CD4-positive, alpha-beta T cell (primary cell): ENCODE measurements at regions not wholly inside any gene's neighbourhood (a gene's known extent, or its start where the extent isn't known, plus 50 kb on each side); places are given as distances from the start of the nearest gene placed in this dataset.

Experiments
- ATAC-seq: fragments of 200-7000 bp; cut with Tn5 transposase; one replicate; pipeline ENCODE4 v1.10.0; 2022; ENCODE audit warnings: mild to moderate bottlenecking; ENCODE audit not compliant: poor library complexity
- CTCF ChIA-PET: fragments of 350-600 bp; sonication (Branson Sonifier 250); formaldehyde crosslinking; loops from one replicate; lab custom pipeline; 2021; ENCODE audit warnings: antibody characterized with exemption, inconsistent platforms; lab: Charles Lee
- POLR2A ChIA-PET: fragments of 350-600 bp; sonication (Branson Sonifier 250); formaldehyde crosslinking; loops from one replicate; lab custom pipeline; 2021; ENCODE audit warnings: antibody characterized with exemption, inconsistent platforms; lab: Charles Lee
- DNase-seq, 14 experiments: peaks; one replicate each; pipeline ENCODE4 v3.0.0-alpha.2; 2013 to 2020; ENCODE audit warnings: mixed read lengths in 2 of 14
- H3K27ac ChIP-seq, 2 donors: one replicate each; pipeline versions ENCODE4 v1.5.1 to v1.7.0; 2013; ENCODE audit warnings: low read length in 2 of 2, low read depth in 1 of 2, mild to moderate bottlenecking in 1 of 2
- H3K27me3 ChIP-seq, 2 experiments: 1 replicate in 1 of 2; 2 replicates in 1 of 2; pipeline versions ENCODE4 v1.6.1 to v1.7.0; 2013; ENCODE audit warnings: low read length in 2 of 2, control low read depth in 1 of 2, mild to moderate bottlenecking in 1 of 2, moderate library complexity in 1 of 2; ENCODE audit not compliant: insufficient read depth in 2 of 2, control insufficient read depth in 1 of 2
- H3K36me3 ChIP-seq: one replicate; pipeline ENCODE4 v1.6.1; 2013; ENCODE audit warnings: low read length, control low read depth; ENCODE audit not compliant: insufficient read depth
- H3K4me1 ChIP-seq: one replicate; pipeline ENCODE4 v1.6.1; 2013; ENCODE audit warnings: low read length, control low read depth; ENCODE audit not compliant: insufficient read depth
- H3K4me3 ChIP-seq: one replicate; pipeline ENCODE4 v1.5.1; 2013; ENCODE audit warnings: mild to moderate bottlenecking, low read length, moderate library complexity
- H3K9me3 ChIP-seq, 2 experiments: 1 replicate in 1 of 2; 2 replicates in 1 of 2; pipeline versions ENCODE4 v1.6.1 to v1.7.0; 2013; ENCODE audit warnings: low read length in 2 of 2, mild to moderate bottlenecking in 2 of 2, control low read depth in 1 of 2, moderate library complexity in 1 of 2; ENCODE audit not compliant: control insufficient read depth in 1 of 2, insufficient read depth in 1 of 2
- H3K27ac Mint-ChIP-seq: one replicate; pipeline ENCODE4 v1.8.0; 2020; ENCODE audit warnings: mixed read lengths
- H3K27me3 Mint-ChIP-seq: one replicate; pipeline ENCODE4 v1.8.0; 2021; ENCODE audit warnings: mixed read lengths
- H3K36me3 Mint-ChIP-seq: one replicate; pipeline ENCODE4 v1.8.0; 2021; ENCODE audit warnings: low read depth, mixed read lengths
- H3K4me1 Mint-ChIP-seq: one replicate; pipeline ENCODE4 v1.8.0; 2021; ENCODE audit warnings: low read depth, mixed read lengths
- H3K4me3 Mint-ChIP-seq: one replicate; pipeline ENCODE4 v1.8.0; 2020; ENCODE audit warnings: mild to moderate bottlenecking, mixed read lengths
- H3K9me3 Mint-ChIP-seq: one replicate; pipeline ENCODE4 v1.8.0; 2020; ENCODE audit warnings: mixed read lengths
- CTCF ChIP-seq: fragments of 200-600 bp; IDR thresholded peaks from one replicate; pipeline ENCODE4 v1.8.0; 2022; ENCODE audit warnings: antibody characterized with exemption, mild to moderate bottlenecking
- intact Hi-C, 2 experiments: fragments of 100-400 bp; cut with DNase I in 1 of 2; cut with micrococcal nuclease in 1 of 2; formaldehyde crosslinking; loops; one replicate each; pipeline versions ENCODE4 v1.15.1 to v1.9.0; 2023 to 2025; cut with DNase I, micrococcal nuclease

GRCh38 chr16:25494292-25494691 lies 197.5 kb upstream of the HS3ST4 start:
- H3K27me3 ChIP-seq, result peaks cover 2 to 11% of the 10 kb centered on the region in 2 experiments
- no peak for TF ChIP-seq CTCF
- ChIA-PET POLR2A (no interaction called here), CTCF (no interaction called here)
- Mint-ChIP-seq H3K4me3 (no peak overlapping the region), H3K27me3 (peaks cover 38% of the 10 kb centered on the region), H3K4me1 (no peaks in the 10 kb centered on the region), H3K27ac (no peak overlapping the region), H3K36me3 (no peaks in the 10 kb centered on the region), H3K9me3 (no peaks in the 10 kb centered on the region)
- H3K4me3 ChIP-seq, result no peak overlapping the region
- H3K36me3 ChIP-seq, result no peaks in the 10 kb centered on the region
- no peaks in the 10 kb centered on the region for H3K4me1 ChIP-seq
- ATAC-seq (no peak), DNase-seq (no peak)
- peaks cover 0 to under 1% of the 10 kb centered on the region in 2 experiments for H3K9me3 ChIP-seq
- H3K27ac ChIP-seq, result no peak overlapping the region
- intact Hi-C loops, result no loop called here

- Mint-ChIP-seq H3K4me3 (no peak overlapping the region), H3K36me3 (no peaks in the 10 kb centered on the region), H3K4me1 (no peaks in the 10 kb centered on the region), H3K27me3 (peaks cover 34% of the 10 kb centered on the region), H3K9me3 (no peaks in the 10 kb centered on the region), H3K27ac (no peak overlapping the region)
- H3K4me3 ChIP-seq, result no peak overlapping the region
- POLR2A ChIA-PET, result no interaction called here
- H3K27ac ChIP-seq, result no peak overlapping the region
- H3K27me3 ChIP-seq, result peaks cover 7 to 11% of the 10 kb centered on the region in 2 experiments
- H3K9me3 ChIP-seq, result peaks cover 0 to 11% of the 10 kb centered on the region in 2 experiments
- H3K4me1 ChIP-seq, result no peaks in the 10 kb centered on the region
- CTCF ChIA-PET, result no interaction called here
- TF ChIP-seq CTCF, result no peak
- H3K36me3 ChIP-seq, result no peaks in the 10 kb centered on the region
- intact Hi-C loops, result no loop called here
- DNase-seq (no peak), ATAC-seq (no peak)
Measured at GRCh38 chr16:25493136-25493811, 198.5 kb upstream of the HS3ST4 start.

- Histone ChIP-seq H3K9me3 (peaks cover 0 to 13% of the 10 kb centered on the region in 2 experiments), H3K4me1 (no peaks in the 10 kb centered on the region), H3K27me3 (peaks cover 5 to 7% of the 10 kb centered on the region in 2 experiments), H3K27ac (no peak overlapping the region), H3K36me3 (no peaks in the 10 kb centered on the region), H3K4me3 (no peak overlapping the region)
- no peaks in the 10 kb centered on the region for H3K36me3 Mint-ChIP-seq
- peaks cover 28% of the 10 kb centered on the region for H3K27me3 Mint-ChIP-seq
- H3K4me3 Mint-ChIP-seq, result no peak overlapping the region
- no peaks in the 10 kb centered on the region for H3K4me1 Mint-ChIP-seq
- ATAC-seq (no peak), DNase-seq (no peak)
- no peak overlapping the region for H3K27ac Mint-ChIP-seq
- ChIA-PET CTCF (no interaction called here), POLR2A (no interaction called here)
- intact Hi-C loops, result no loop called here
- no peak for TF ChIP-seq CTCF
- H3K9me3 Mint-ChIP-seq, result peaks cover 2% of the 10 kb centered on the region
Measured at GRCh38 chr16:25488435-25488834, 203.3 kb upstream of the HS3ST4 start.
